ENCODE measurements at regions not wholly inside any gene's neighbourhood (a gene's known extent, or its start where the extent isn't known, plus 50 kb on each side); places are given as distances from the start of the nearest gene placed in this dataset.
"Not testable (repeated sequence)": the region's sequence is repeated elsewhere in the genome, so short reads cannot be mapped to it uniquely, and the experiment has no call there.

DNA sequence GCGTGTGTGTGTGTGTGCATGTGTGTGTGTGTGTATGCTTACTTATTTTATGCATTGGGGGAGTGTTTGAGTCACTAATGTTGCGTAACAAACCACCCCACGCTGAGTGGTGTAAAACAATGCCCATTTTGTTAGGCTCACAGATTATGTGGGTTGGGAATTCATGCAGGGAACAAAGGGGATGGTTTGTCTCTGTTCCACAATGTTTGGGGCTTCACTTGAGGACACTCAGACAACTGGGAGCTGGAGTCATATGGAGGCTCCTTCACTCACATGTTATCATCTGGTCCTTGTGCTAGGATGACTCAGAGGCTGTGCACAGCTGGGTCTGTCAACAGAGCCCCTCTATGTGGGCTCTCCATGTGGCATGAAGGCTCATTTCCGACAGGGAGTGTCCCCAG is 51.3 kb upstream of the LARGE1 start:
- no peak overlapping the region for H3K4me3 ChIP-seq (ENCODE audit: low read depth, low read length)
- DNase-seq (ENCODE audit: low read depth) = no peak

DNA sequence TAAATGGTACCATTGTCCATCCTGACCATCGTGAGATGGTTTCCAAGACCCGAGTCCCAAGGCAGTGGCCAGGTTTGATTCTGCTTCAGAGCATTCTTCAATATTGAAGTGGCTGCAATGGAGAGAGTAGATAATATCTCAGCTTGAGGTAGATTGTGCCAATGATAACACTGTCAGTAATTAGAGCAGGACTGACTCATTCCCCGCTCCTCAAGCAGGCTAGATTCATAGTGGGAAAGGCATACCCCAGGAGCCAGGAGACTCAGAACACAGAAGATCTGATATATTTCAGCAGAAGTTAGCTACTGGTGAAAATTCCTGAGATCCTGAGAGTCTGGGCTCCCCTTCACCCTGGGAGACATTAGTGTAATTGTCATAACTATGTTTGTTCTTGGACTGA is 55.6 kb upstream of the LARGE1 start:
- H3K4me3 ChIP-seq (ENCODE audit: low read depth, low read length) = no peak overlapping the region
- DNase-seq (ENCODE audit: low read depth) = no peak

DNA sequence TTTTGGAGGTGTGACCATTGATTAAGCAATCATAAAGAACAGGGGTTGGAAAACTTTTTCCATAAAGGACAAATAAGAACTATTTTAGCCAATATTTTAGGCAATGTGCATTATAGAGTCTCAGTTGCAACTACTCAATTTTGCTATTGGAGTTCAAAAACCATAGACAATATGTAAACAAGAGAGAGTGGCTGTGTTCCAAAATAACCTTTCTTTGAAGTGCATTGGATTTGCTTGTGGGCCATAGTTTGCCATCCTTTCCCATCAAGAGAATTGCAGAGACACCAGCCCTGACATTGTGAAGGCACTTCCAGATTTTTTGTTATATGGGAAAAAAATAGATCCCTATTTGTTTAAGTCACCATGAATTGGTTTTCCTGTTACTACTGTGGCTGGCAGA is 63.3 kb upstream of the LARGE1 start:
- no peak for DNase-seq (ENCODE audit: low read depth)
- no peak overlapping the region for H3K4me3 ChIP-seq (ENCODE audit: low read depth, low read length)

DNA sequence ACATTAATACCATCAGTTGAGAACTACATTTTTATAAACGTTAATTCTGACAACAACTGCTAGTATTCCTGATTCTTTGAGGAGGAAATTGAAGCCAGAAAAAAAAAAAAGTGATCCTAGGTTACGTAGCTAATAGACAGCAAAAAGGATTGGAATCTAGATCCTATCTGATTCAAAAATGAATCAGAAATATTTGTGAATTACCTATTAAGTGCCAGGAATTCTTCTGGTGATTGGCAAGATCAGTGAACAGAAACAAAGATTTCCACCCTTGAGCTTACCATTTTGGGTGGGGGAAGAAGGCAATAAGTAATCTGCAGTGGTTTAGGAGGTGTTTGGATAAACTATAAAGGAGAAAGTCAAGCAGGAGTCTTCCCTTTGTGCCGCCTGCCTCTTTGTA is 63.9 kb upstream of the LARGE1 start:
- no peak for DNase-seq (ENCODE audit: low read depth)
- H3K4me3 ChIP-seq (ENCODE audit: low read depth, low read length) = no peak overlapping the region

DNA sequence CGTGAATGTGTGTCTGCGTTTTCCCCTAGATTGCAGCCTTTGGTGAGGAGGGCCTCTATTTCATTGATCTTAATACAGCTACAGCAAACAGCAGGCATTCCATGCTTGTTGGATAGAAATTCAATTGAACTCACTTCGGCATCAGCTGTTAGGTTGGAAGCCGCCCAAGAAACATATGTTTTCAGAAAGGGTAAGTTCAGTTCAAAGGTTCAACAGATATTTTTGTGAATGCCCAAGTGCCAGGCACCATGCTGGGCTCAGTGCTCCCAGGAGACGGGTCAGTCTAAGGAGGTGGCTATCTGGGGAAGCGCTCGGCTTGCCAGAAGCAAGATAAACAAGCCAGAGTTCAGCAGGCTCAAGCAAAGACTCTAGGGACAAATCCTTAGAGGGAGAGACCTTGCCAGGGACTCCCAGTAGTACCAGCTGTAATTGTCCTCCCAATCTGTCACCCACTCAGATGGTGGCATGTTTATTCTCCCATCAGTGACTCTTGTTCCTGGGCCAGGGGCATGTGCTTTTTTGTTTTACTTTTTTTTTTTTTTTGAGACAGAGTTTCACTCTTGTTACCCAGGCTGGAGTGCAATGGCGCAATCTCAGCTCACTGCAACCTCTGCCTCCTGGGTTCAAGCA is 64.5 kb upstream of the LARGE1 start:
- no peak for DNase-seq (ENCODE audit: low read depth)
- no peak overlapping the region for H3K4me3 ChIP-seq (ENCODE audit: low read depth, low read length)

- no peak for DNase-seq (ENCODE audit: low read depth)
Observed at GRCh38 chr22:33985506-33985905, 65.2 kb upstream of the LARGE1 start.

GRCh38 chr22:33986167-33986771 is 66.0 kb upstream of the LARGE1 start:
- no peak for DNase-seq (ENCODE audit: low read depth)

More at GRCh38 chr22:33985506-33985905, 65.2 kb upstream of the LARGE1 start:
- H3K4me3 ChIP-seq (ENCODE audit: low read depth, low read length) = no peak overlapping the region

GRCh38 chr22:33986954-33987353 is 66.7 kb upstream of the LARGE1 start:
- no peak for DNase-seq (ENCODE audit: low read depth)

More at GRCh38 chr22:33986167-33986771, 66.0 kb upstream of the LARGE1 start:
- no peak overlapping the region for H3K4me3 ChIP-seq (ENCODE audit: low read depth, low read length)

DNA sequence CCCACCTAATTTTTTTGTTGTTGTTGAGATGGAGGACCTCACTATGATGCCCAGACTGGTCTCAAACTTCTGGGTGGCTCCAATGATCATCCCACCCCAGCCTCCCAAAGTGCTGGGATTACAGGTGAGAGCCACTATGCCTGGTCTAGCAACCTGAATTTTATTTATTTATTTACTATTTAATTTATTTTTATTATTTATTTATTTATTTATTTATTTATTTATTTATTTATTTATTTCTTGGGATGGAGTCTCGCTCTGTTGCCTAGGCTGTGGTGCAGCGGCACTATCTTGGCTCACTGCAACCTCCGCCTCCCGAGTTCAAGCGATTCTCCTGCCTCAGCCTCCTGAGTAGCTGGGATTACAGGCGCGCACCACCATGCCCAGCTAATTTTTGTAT is 69.0 kb upstream of the LARGE1 start:
- H3K4me3 ChIP-seq (ENCODE audit: low read depth, low read length); DNase-seq (ENCODE audit: low read depth): not testable (repeated sequence)

More at GRCh38 chr22:33986954-33987353, 66.7 kb upstream of the LARGE1 start:
- H3K4me3 ChIP-seq (ENCODE audit: low read depth, low read length) = no peak overlapping the region

GRCh38 chr22:33991620-33992019 is 71.3 kb upstream of the LARGE1 start:
- H3K4me3 ChIP-seq (ENCODE audit: low read depth, low read length) = no peak overlapping the region
- no peak for DNase-seq (ENCODE audit: low read depth)

DNA sequence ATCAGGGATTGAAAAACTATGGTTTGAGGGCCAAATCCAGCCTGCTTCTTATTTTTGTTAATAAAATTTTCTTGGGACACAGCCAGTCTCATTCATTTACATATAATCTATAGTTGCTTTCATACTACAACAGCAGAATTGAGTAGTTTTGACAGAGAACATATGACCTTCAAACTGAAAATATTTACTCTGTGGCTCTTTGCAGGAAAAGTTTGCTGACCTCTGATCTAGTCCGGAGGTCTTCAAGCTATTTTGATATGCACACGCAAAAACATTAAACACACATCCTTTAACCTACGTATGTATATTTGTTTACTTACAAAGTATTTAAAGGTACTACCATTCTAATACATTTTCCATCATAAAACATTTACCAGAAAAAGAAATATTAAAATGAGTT is 76.5 kb upstream of the LARGE1 start:
- no peak for DNase-seq (ENCODE audit: low read depth)
- no peak overlapping the region for H3K4me3 ChIP-seq (ENCODE audit: low read depth, low read length)

- no peak for DNase-seq (ENCODE audit: low read depth)
- no peak overlapping the region for H3K4me3 ChIP-seq (ENCODE audit: low read depth, low read length)
Observed at GRCh38 chr22:34000879-34001526, 80.7 kb upstream of the LARGE1 start.

DNA sequence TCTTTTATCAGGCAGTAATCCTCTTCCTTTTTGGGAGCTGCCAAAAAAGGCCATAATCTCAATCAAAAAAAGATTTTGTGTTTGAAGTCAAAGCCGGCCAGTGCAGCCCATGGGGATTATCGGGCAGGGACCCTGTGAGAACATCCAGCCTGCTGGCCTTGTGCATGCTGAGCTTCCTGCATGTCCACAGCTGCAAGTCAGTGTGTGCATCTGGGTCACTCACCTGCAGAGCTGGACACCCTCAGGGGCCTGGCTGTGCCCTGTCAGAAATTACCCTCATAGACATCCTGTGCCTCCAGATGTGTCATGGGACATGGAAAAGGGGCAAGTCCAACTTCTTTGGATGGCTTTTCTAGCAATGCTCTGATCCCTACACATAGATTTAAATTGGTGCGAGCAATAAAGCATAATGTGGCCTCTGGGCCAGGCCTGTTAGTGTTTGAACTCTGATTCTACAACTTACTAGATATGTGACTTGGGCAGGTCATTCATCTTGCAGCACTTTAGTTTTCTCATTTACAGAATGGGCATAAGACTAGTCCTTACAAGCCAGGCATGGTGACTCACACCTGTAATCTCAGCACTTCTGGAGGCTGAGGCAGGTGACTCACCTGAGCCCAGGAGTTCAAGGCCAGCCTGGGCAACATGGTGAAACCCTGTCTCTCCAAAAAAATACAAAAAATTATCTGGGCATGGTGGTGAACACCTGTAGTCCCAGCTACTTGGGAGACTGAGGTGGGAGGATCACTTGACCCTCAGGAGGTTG is 81.6 kb upstream of the LARGE1 start:
- no peak overlapping the region for H3K4me3 ChIP-seq (ENCODE audit: low read depth, low read length)
- DNase-seq (ENCODE audit: low read depth) = no peak

DNA sequence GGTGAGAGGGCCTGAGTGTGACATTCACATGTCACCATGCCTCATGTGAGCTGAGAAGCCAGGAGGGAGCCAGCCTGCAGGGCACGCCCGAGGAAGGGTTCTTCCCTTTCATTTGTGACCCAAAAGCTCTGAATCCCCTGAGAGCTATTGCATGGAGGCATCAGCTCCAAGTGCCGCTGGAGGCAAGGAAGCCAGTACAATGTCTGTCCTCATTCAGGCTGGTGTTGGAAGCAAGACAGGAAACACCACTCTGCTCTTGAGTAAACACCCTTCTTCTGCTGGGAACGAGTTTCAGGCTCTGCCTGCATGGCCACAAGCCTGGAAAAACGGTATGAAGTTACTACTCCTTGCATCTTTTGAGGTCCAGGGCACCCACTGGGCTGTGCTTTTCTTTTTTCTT is 83.8 kb upstream of the LARGE1 start:
- H3K4me3 ChIP-seq (ENCODE audit: low read depth, low read length) = no peak overlapping the region
- no peak for DNase-seq (ENCODE audit: low read depth)

- DNase-seq (ENCODE audit: low read depth) = no peak
- H3K4me3 ChIP-seq (ENCODE audit: low read depth, low read length) = no peak overlapping the region
Observed at GRCh38 chr22:34010259-34010658, 90.0 kb upstream of the LARGE1 start.

- no peak for DNase-seq (ENCODE audit: low read depth)
- no peak overlapping the region for H3K4me3 ChIP-seq (ENCODE audit: low read depth, low read length)
Observed at GRCh38 chr22:34015642-34016041, 95.4 kb upstream of the LARGE1 start.

- no peak for DNase-seq (ENCODE audit: low read depth)
- no peak overlapping the region for H3K4me3 ChIP-seq (ENCODE audit: low read depth, low read length)
Observed at GRCh38 chr22:34017205-34017604, 96.9 kb upstream of the LARGE1 start.

DNA sequence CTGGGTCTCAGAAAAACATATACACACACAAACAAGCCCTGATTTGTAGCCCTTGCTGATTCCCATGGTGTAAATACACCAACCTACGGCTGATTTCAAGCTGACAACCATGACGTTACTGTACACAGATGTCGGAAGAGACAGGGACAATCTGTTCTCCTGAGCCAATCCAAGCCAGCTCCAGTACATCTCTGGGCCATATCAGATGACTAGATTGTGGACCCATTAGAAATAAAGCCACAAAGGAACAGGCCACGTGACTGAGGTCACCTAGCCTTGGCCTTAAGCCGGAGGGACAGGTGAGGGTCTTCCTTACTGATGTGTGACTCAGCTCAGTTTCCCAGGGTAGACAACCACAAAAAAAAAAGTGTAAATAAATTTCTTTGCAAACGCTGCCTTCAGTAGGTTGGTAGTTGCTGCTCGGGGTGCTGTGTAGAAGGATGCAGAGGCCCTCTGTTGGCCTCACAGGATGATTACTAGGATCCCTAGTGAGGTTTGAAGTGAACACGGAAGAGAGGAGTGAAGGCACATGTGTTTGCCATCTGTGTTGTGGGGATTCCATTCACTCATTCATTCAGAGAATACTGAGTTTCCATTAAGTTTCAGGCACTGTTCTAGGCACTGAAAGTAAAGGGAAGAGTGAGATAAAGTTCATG is 99.0 kb upstream of the LARGE1 start:
- DNase-seq (ENCODE audit: low read depth) = no peak

DNA sequence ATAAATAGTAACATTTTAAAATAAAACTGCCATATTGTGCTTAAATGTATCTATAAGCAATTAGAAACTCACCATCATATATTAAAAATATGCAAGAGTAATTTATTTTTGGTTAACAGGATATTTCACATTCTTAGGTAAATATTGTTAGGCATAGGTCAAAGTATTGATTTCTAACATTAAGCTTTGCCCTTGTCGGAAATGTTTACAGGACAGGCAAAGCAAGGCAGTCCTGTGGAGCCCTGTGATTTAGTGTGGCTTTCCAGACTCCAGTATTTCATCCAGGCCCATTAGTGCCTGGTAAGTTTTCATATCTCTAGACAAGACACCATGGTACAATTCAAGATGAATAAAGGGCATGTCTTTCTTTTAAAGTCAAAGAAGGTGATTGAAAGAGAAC is 114.9 kb upstream of the LARGE1 start:
- DNase-seq (ENCODE audit: low read depth) = no peak
- H3K4me3 ChIP-seq (ENCODE audit: low read depth, low read length) = no peak overlapping the region

More for the DNA sequence above, 99.0 kb upstream of the LARGE1 start:
- no peak overlapping the region for H3K4me3 ChIP-seq (ENCODE audit: low read depth, low read length)

DNA sequence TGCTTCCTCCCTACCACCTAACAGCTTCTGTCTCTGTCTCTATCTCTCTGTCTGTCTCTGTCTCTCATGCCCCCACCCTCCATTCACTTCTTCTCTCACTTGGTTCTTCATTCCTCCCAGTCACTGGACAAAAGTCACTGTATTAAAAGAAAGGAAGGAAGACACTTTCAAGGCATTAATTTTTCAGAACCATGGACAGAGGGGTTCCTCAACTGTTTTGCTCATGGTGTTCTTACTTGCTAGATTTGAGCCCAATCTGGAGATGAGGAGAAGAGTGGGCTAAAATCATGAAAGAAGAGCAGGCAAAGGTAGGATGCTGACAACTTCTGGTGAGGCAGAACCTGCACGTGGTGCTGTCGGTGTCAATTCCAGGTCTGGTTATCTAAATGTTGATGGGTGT is 116.7 kb upstream of the LARGE1 start:
- DNase-seq (ENCODE audit: low read depth) = no peak

More for the DNA sequence above, 116.7 kb upstream of the LARGE1 start:
- no peak overlapping the region for H3K4me3 ChIP-seq (ENCODE audit: low read depth, low read length)

Measured in skeletal muscle cell (primary cell).